Lung (tissue), 11 donors: ENCODE measurements at regions not wholly inside any gene's neighbourhood (a gene's known extent, or its start where the extent isn't known, plus 50 kb on each side); places are given as distances from the start of the nearest gene placed in this dataset.
"Not testable (repeated sequence)": the region's sequence is repeated elsewhere in the genome, so short reads cannot be mapped to it uniquely, and the experiment has no call there.

Experiments used
- ATAC-seq: fragments of 200-7000 bp; cut with Tn5 transposase; one replicate; pipeline ENCODE4 v1.9.1; 2020; ENCODE audit warnings: moderate number of reproducible peaks; ENCODE audit not compliant: insufficient read depth, low FRiP score
- DNase-seq, 3 donors: peaks; one replicate each; pipeline ENCODE4 v3.0.0-alpha.2; 2013 to 2017
- H3K27ac ChIP-seq, 2 donors: one replicate each; pipeline ENCODE4 v1.5.1; 2013; ENCODE audit warnings: mild to moderate bottlenecking in 2 of 2, moderate library complexity in 2 of 2, control low read depth in 1 of 2, inconsistent platforms in 1 of 2, low read depth in 1 of 2, low read length in 1 of 2
- H3K27me3 ChIP-seq, 3 donors: one replicate each; pipeline ENCODE4 v1.5.1; 2013; ENCODE audit warnings: low read length in 2 of 3; ENCODE audit not compliant: control insufficient read depth in 3 of 3, insufficient read depth in 3 of 3
- H3K36me3 ChIP-seq, 4 donors: one replicate each; pipeline ENCODE4 v1.5.1; 2013; ENCODE audit warnings: low read length in 4 of 4, mild to moderate bottlenecking in 1 of 4, moderate library complexity in 1 of 4; ENCODE audit not compliant: control insufficient read depth in 4 of 4, insufficient read depth in 4 of 4
- H3K4me1 ChIP-seq, 5 donors: one replicate each; pipeline ENCODE4 v1.5.1; 2013; ENCODE audit warnings: low read length in 5 of 5, mild to moderate bottlenecking in 2 of 5, moderate library complexity in 1 of 5; ENCODE audit not compliant: control insufficient read depth in 5 of 5, insufficient read depth in 5 of 5
- H3K4me3 ChIP-seq: one replicate; pipeline ENCODE4 v1.5.1; 2013; ENCODE audit warnings: mild to moderate bottlenecking, control low read depth, moderate library complexity
- H3K9ac ChIP-seq, 2 donors: one replicate each; pipeline ENCODE4 v1.5.1; 2013; ENCODE audit warnings: low read length in 2 of 2, control low read depth in 1 of 2; ENCODE audit not compliant: insufficient read depth in 1 of 2
- H3K9me3 ChIP-seq, 4 donors: one replicate each; pipeline ENCODE4 v1.5.1; 2013; ENCODE audit warnings: low read length in 3 of 4, mild to moderate bottlenecking in 1 of 4, moderate library complexity in 1 of 4; ENCODE audit not compliant: control insufficient read depth in 4 of 4, insufficient read depth in 3 of 4
- WGBS, 2 donors: extraction: QIAGEN DNeasy Blood & Tissue Kit; methylation state at CpG; one replicate each; pipeline ENCODE4 v1.1.7; 2013; 5-methylcytosine and 5-hydroxymethylcytosine counted together
- TF ChIP-seq, protein P1 (sequence below): IDR thresholded peaks from 2 replicates; pipeline ENCODE4 v1.5.1; 2012; ENCODE audit warnings: mild to moderate bottlenecking; ENCODE audit errors: control extremely low read depth, extremely low read depth
- donor health status: control.
- donor health status: control.
- donor health status: Bipolar disorder and iron deficiency.
- donor health status: healthy.
- donor health status: DM: yes; HTN: yes; CAD: no.

DNA sequence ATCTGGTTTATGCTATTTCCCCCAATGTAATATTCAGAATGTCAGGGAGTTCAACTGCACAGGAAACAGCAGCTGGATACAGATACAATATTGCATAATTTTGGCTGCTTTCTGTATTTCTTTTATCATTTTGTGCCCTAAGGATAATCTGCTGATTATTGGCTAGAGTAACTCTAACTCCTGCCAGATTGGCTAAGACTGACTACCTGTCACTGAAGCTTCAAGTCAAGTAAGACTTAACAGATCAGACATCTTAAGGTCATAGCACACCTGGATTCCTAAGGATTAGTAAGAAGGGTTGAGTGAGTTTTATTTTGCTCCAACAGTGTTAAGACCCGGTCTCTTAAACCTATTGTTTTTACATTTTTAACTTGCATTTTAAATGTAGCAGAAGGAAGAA is 136.8 kb downstream of the KLF8 start:
- H3K4me3 ChIP-seq = no peak overlapping the region
- WGBS, 2 donors = 70 to 80% methylated on average over 1 of the region's 1 CpG
- no peak overlapping the region for H3K27ac ChIP-seq
- H3K27me3 ChIP-seq = no peaks in the 10 kb centered on the region
- DNase-seq (no peak), ATAC-seq (no peak)
- H3K4me1 ChIP-seq = no peaks in the 10 kb centered on the region
- no peaks in the 10 kb centered on the region for H3K36me3 ChIP-seq
- TF ChIP-seq, protein P1, sequence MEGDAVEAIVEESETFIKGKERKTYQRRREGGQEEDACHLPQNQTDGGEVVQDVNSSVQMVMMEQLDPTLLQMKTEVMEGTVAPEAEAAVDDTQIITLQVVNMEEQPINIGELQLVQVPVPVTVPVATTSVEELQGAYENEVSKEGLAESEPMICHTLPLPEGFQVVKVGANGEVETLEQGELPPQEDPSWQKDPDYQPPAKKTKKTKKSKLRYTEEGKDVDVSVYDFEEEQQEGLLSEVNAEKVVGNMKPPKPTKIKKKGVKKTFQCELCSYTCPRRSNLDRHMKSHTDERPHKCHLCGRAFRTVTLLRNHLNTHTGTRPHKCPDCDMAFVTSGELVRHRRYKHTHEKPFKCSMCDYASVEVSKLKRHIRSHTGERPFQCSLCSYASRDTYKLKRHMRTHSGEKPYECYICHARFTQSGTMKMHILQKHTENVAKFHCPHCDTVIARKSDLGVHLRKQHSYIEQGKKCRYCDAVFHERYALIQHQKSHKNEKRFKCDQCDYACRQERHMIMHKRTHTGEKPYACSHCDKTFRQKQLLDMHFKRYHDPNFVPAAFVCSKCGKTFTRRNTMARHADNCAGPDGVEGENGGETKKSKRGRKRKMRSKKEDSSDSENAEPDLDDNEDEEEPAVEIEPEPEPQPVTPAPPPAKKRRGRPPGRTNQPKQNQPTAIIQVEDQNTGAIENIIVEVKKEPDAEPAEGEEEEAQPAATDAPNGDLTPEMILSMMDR = no peak
- H3K9ac ChIP-seq = no peak overlapping the region
- H3K9me3 ChIP-seq = peaks cover 0 to 4% (median 2%) of the 10 kb centered on the region in 4 donors

DNA sequence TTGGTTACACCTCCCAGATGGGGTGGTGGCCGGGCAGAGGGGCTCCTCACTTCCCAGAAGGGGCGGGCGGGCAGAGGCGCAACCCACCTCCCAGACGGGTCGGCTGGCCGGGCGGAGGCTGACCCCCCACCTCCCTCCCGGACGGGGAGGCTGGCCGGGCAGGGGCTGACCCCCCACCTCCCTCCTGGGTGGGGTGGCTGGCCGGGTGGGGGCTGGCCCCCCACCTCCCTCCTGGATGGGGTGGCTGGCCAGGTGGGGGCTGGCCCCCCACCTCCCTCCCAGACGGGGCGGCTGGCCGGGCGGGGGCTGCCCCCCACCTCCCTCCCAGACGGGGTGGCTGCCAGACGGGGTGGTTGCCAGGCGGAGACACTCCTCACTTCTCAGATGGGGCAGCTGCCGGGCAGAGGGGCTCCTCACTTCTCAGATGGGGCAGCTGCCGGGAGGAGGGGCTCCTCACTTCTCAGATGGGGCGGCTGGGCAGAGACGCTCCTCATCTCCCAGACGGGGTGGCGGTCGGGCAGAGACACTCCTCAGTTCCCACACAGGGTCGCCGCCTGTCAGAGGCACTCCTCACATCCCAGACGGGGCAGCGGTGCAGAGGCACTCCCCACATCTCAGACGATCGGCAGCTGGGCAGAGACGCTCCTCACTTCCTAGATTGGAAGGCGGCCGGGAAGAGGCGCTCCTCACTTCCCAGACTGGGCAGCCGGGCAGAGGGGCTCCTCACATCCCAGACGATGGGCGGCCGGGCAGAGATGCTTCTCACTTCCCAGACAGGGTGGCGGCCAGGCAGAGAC is 148.0 kb downstream of the KLF8 start:
- H3K36me3 ChIP-seq, H3K27me3 ChIP-seq, H3K4me3 ChIP-seq, H3K9me3 ChIP-seq, H3K4me1 ChIP-seq, H3K27ac ChIP-seq, DNase-seq, ATAC-seq, H3K9ac ChIP-seq: not testable (repeated sequence)
- 95 to 99% methylated on average over 21 to 41 of the region's 41 CpGs for WGBS, 2 donors

- ATAC-seq = no peak
Observed at GRCh38 chrX:56382278-56382677, 150.1 kb downstream of the KLF8 start.

GRCh38 chrX:56385336-56385735 is 153.2 kb downstream of the KLF8 start:
- Histone ChIP-seq H3K4me1 (no peaks in the 10 kb centered on the region), H3K9ac (no peak overlapping the region), H3K27ac (no peak overlapping the region), H3K4me3 (no peak overlapping the region), H3K36me3 (no peaks in the 10 kb centered on the region), H3K9me3 (peaks cover 0 to 3% (median 0%) of the 10 kb centered on the region in 4 donors), H3K27me3 (no peaks in the 10 kb centered on the region)
- 31 to 59% methylated on average over 1 of the region's 1 CpG for WGBS, 2 donors
- DNase-seq = no peak
- TF ChIP-seq, protein P1 = no peak
- no peak for ATAC-seq

More at GRCh38 chrX:56382278-56382677, 150.1 kb downstream of the KLF8 start:
- Histone ChIP-seq H3K9ac (no peak overlapping the region), H3K4me1 (no peaks in the 10 kb centered on the region), H3K27ac (no peak overlapping the region), H3K36me3 (no peaks in the 10 kb centered on the region), H3K9me3 (peaks cover 0 to 3% (median 0%) of the 10 kb centered on the region in 4 donors), H3K27me3 (no peaks in the 10 kb centered on the region), H3K4me3 (no peak overlapping the region)
- TF ChIP-seq, protein P1 = no peak
- no peak for DNase-seq
- 39 to 70% methylated on average over 3 of the region's 3 CpGs for WGBS, 2 donors
